AG09309 (cell line): ENCODE measurements at regions not wholly inside any gene's neighbourhood (a gene's known extent, or its start where the extent isn't known, plus 50 kb on each side); places are given as distances from the start of the nearest gene placed in this dataset.

Experiments
- DNase-seq: peaks from one replicate; pipeline ENCODE4 v3.0.0-alpha.2; 2010; ENCODE audit warnings: low read depth
- H3K4me3 ChIP-seq: 2 replicates; pipeline ENCODE4 v1.5.1; 2011; ENCODE audit warnings: mild to moderate bottlenecking, low read depth, low read length, moderate library complexity; ENCODE audit not compliant: control insufficient read depth
- TF ChIP-seq, protein P1 (sequence below): IDR thresholded peaks from 2 replicates; pipeline ENCODE4 v1.5.1; 2011; ENCODE audit warnings: mild to moderate bottlenecking, low read depth, low read length, inconsistent platforms; ENCODE audit not compliant: insufficient read depth, control insufficient read depth; ENCODE audit errors: missing control alignments

DNA sequence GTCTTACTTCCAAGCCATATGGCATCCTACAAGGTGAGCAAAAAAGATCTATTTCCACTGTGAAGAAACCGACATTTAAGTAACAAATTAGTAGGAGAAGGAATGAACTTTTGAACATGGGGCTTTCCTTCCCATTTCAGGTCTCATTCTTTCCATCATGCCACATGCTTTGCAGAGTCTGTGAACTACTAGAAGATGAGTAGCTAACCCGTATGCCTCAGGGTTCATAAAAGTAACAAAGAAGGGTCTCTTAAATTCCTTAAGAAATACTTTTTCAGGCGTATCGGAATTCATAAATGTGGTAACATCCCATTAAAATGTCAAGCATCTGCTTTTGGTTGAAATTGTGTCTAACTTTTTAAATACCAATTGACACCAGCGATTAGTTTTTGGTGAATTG lies 81.3 kb upstream of the TNS3 start:
- H3K4me3 ChIP-seq: no peak overlapping the region
- no peak for DNase-seq
- TF ChIP-seq, protein P1, sequence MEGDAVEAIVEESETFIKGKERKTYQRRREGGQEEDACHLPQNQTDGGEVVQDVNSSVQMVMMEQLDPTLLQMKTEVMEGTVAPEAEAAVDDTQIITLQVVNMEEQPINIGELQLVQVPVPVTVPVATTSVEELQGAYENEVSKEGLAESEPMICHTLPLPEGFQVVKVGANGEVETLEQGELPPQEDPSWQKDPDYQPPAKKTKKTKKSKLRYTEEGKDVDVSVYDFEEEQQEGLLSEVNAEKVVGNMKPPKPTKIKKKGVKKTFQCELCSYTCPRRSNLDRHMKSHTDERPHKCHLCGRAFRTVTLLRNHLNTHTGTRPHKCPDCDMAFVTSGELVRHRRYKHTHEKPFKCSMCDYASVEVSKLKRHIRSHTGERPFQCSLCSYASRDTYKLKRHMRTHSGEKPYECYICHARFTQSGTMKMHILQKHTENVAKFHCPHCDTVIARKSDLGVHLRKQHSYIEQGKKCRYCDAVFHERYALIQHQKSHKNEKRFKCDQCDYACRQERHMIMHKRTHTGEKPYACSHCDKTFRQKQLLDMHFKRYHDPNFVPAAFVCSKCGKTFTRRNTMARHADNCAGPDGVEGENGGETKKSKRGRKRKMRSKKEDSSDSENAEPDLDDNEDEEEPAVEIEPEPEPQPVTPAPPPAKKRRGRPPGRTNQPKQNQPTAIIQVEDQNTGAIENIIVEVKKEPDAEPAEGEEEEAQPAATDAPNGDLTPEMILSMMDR: no peak

DNA sequence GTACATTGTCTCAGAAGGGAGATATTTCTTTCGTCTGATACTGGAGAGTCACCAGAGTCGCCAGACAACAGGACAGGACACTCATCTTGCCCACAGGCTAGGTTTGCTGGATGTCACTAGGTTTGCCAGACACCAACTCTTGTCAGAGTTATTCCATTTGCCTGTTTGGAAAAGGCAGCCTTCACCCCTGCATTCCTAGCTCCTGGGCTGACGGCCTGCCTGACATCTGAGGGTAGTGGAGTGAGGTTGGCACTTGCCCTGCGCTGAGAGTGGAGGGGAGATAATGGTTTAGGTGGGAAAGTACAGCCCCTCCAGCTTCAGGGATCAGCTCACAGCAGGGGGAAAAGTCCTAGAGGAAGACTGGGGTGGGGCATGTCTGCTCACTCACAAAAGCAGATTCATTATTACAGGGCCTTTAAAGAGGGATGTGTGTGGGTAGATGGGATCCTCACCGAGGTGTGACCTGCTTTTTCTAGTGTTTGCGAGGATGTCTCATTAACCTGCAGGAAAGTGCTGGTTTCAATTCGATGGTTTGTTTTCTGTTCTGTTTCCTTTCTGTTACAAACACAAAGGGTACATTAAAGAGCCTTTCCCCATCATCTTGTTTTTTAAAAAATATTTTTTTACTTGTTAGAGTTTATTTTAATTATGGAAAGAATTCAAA lies 79.3 kb upstream of the TNS3 start:
- TF ChIP-seq, protein P1: no peak
- DNase-seq: no peak
- H3K4me3 ChIP-seq: no peak overlapping the region

DNA sequence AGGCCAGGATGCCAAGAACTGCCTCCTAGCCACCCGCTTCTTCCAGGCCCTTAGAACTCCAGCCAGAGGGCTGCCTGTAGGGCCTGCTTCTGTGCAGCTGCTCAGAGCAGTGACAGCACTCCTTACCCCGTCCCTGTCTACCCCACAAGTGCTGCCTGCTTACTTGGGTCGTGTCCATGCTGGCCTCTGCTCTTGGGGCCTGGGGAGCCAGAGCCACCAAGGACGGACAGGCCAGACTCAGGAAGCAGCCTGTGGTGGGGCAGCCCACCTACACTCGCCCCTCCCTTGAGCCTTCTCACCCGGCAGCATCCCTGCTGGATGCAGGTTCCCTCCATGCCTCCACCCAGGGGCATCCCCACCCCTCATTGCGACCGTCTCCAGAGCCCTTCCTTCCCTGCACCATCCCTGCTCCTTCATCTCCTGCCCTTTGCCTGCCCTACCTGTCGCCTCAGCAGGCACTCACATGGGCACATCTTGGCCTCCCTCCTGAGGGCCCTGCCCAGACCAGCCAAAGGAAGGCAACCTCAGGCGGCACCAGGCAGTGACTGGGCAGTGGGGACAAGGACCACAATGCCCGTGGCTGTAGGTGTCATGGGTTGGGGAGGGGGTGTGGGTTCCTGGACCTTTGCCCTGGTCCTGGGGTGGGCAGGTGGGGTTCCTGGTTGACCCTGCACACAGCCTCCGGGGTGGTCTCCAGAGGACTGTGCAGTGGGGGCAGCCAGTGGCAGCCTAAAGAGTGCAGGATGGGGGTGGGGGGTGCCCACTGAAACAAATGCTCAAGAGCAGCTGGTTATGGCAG lies 78.0 kb upstream of the TNS3 start:
- H3K4me3 ChIP-seq: no peak overlapping the region
- TF ChIP-seq, protein P1: no peak
- DNase-seq: no peak

DNA sequence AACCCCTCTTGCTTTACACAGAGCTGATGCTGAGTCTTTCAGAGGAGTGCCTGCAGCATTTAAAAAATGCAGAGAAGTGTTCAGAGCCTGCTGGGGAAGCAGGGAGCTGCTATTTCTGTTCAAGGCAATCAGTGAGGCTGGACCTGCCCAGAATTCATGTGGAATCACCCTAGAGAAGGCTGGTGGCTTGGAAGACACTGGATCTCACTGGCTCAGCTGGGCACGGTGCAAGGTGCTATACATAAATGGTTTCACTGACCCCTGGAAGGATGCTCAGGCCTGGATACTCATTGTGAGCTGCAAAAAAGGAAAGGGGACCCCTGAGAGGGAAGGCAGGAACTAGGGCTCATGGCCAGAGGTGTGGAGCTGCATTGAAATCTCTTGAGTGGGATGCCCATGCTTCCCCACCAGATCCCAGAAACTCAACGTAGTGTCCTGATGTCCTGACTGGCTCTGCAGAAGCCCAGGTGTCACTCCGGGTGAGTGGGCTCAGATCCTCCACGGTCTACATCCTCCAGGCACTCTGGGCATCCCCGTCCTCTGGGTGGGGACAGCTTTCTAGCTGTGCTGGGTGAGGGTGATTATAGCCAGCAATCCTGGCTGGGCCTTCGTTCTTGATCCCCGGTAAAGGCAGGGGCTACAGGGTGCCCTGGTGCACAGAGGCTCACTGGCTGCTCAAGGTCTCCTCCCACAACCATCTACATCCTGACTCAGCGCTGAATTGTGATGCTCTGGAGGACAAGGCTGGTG lies 77.2 kb upstream of the TNS3 start:
- TF ChIP-seq, protein P1: no peak
- H3K4me3 ChIP-seq: no peak overlapping the region
- DNase-seq: no peak

DNA sequence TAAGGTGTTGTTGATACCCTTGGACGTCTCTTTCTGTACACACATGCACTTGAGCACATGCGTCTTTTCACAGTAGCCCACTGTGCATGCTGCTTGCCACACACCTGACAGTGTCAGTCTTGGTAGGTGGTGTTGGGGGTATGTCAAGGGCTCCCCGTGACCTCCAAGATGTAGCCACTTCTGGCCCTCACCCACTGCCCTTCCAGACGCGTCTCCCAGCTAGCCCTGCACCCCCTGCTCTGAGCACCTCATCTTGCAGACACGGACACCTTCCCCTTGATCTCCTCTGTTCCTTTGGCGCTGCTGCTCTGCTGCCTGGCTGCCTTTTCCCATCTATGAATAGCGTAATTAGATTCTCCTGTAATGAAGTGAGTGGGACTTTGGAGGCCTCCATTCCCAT lies 75.2 kb upstream of the TNS3 start:
- no peak for DNase-seq
- no peak overlapping the region for H3K4me3 ChIP-seq
- TF ChIP-seq, protein P1: no peak

DNA sequence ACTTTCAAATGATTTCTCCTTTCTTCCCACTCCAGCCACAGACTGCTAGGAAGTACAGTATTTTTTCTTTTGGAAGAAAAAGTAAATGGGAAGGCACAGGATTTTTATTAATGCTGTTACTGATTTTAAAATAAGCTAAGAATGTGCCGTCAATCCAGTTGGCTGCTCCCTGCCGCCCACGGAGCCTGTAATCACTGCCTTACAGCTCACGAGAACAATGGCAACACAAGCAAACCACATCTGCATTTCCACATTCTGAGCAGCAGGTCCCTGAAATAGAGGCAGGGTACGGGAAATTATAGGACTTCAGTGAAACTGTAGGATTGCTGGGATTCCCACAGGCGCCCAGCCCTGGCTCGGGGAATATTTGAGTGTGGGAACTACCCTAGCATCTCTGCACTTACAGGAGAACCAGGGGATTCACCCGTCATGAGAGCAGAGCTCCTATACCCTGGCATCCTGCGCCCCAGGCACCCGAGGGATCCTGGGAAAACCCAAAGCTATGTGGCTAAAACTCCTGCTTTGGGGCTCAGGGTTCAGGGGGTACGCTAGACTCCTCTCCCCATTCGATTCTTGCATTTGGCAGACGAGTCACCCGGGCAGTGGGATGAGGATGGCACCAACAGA lies 72.9 kb upstream of the TNS3 start:
- no peak for DNase-seq
- no peak overlapping the region for H3K4me3 ChIP-seq
- TF ChIP-seq, protein P1: no peak
